ENCODE measurements at regions not wholly inside any gene's neighbourhood (a gene's known extent, or its start where the extent isn't known, plus 50 kb on each side); places are given as distances from the start of the nearest gene placed in this dataset.

DNA sequence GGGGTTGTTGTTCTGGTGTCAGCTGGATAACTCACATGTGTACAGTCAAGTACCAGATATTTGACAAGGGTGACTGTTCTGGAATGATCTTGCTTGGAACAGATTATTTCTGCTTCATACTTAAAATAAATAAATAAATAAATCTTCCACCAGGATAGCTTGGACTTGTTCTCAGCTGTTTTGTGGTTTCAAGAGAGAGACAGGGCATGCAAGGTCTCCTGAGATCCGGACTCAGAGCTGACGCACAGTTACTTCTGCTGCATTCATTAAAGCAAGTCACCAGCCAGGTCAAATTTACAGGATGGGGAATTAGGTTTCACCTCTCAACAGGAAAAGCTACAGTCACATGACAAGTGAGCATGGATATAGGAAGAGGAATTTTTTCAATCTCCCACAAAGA is 285.0 kb upstream of the SPTLC3 start:
- DNase-seq (ENCODE audit: low read depth in 1 of 2, low spot score in 1 of 2), result no peak
- Histone ChIP-seq H3K27me3 (ENCODE audit: insufficient read depth, poor library complexity, severe bottlenecking) (no peaks in the 10 kb centered on the region), H3K4me3 (replicated peaks; ENCODE audit: insufficient read depth, low read length) (no peak overlapping the region), H3K27ac (replicated peaks) (no peak overlapping the region)
- TF ChIP-seq GABPA (IDR thresholded peaks at IDR 0.05; ENCODE audit: low read depth) (no peak), POLR2AphosphoS5 (IDR thresholded peaks at IDR 0.05; ENCODE audit: low read depth) (no peak), SPI1 (IDR thresholded peaks at IDR 0.05; ENCODE audit: borderline replicate concordance, low read depth) (no peak)
- TF ChIP-seq, protein P1, sequence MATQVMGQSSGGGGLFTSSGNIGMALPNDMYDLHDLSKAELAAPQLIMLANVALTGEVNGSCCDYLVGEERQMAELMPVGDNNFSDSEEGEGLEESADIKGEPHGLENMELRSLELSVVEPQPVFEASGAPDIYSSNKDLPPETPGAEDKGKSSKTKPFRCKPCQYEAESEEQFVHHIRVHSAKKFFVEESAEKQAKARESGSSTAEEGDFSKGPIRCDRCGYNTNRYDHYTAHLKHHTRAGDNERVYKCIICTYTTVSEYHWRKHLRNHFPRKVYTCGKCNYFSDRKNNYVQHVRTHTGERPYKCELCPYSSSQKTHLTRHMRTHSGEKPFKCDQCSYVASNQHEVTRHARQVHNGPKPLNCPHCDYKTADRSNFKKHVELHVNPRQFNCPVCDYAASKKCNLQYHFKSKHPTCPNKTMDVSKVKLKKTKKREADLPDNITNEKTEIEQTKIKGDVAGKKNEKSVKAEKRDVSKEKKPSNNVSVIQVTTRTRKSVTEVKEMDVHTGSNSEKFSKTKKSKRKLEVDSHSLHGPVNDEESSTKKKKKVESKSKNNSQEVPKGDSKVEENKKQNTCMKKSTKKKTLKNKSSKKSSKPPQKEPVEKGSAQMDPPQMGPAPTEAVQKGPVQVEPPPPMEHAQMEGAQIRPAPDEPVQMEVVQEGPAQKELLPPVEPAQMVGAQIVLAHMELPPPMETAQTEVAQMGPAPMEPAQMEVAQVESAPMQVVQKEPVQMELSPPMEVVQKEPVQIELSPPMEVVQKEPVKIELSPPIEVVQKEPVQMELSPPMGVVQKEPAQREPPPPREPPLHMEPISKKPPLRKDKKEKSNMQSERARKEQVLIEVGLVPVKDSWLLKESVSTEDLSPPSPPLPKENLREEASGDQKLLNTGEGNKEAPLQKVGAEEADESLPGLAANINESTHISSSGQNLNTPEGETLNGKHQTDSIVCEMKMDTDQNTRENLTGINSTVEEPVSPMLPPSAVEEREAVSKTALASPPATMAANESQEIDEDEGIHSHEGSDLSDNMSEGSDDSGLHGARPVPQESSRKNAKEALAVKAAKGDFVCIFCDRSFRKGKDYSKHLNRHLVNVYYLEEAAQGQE (IDR thresholded peaks at IDR 0.05; ENCODE audit: insufficient replicate concordance, low read depth), result no peak
- TF ChIP-seq, protein P2, sequence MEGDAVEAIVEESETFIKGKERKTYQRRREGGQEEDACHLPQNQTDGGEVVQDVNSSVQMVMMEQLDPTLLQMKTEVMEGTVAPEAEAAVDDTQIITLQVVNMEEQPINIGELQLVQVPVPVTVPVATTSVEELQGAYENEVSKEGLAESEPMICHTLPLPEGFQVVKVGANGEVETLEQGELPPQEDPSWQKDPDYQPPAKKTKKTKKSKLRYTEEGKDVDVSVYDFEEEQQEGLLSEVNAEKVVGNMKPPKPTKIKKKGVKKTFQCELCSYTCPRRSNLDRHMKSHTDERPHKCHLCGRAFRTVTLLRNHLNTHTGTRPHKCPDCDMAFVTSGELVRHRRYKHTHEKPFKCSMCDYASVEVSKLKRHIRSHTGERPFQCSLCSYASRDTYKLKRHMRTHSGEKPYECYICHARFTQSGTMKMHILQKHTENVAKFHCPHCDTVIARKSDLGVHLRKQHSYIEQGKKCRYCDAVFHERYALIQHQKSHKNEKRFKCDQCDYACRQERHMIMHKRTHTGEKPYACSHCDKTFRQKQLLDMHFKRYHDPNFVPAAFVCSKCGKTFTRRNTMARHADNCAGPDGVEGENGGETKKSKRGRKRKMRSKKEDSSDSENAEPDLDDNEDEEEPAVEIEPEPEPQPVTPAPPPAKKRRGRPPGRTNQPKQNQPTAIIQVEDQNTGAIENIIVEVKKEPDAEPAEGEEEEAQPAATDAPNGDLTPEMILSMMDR (IDR thresholded peaks at IDR 0.05; ENCODE audit: insufficient read depth, low read length), result no peak

DNA sequence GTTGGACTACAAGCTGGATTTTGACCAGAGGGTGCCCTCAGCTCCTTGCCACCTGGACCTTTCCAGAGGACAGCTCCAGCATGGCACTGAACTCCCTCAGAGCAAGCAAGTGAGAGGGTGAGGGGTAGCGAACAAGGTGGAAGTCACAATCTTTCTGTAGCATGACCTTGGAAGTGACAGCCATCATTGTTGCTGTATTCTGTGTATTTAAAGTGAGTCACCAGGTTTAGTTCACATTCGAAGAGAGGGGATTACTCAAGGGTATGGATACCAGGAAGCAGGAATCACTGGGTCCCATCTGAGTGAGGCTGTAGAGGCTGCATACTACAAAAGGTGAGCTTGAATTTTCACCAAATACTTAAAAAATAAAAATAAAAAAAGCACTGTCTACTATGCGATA is 280.0 kb upstream of the SPTLC3 start:
- H3K27me3 ChIP-seq (ENCODE audit: insufficient read depth, poor library complexity, severe bottlenecking), result no peaks in the 10 kb centered on the region
- TF ChIP-seq GABPA (IDR thresholded peaks at IDR 0.05; ENCODE audit: low read depth) (no peak), SPI1 (IDR thresholded peaks at IDR 0.05; ENCODE audit: borderline replicate concordance, low read depth) (no peak), POLR2AphosphoS5 (IDR thresholded peaks at IDR 0.05; ENCODE audit: low read depth) (no peak)
- TF ChIP-seq, protein P1 (IDR thresholded peaks at IDR 0.05; ENCODE audit: insufficient replicate concordance, low read depth), result no peak
- TF ChIP-seq, protein P2 (IDR thresholded peaks at IDR 0.05; ENCODE audit: insufficient read depth, low read length), result no peak

DNA sequence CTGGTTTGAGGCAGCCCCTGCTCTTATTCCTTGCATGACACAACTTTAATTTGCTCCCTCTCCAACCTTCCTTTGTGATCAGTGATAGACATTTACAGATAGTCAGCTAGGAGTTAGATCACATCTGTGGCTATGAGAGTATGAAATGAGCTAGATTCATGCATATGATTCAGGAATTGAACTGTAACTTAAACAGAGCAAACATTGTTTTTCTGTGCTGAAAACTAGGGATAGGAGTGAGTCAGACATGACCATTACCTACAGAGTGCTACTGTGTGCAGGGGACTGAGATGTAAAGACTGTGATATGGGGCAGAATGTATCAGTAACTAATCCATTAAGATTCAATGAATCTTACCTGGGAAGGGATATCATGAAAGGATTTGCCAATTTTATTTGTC is 279.4 kb upstream of the SPTLC3 start:
- DNase-seq (ENCODE audit: low read depth in 1 of 2, low spot score in 1 of 2), result no peak
- H3K27ac ChIP-seq (replicated peaks), result no peak overlapping the region
- TF ChIP-seq, protein P1 (IDR thresholded peaks at IDR 0.05; ENCODE audit: insufficient replicate concordance, low read depth), result no peak
- TF ChIP-seq GABPA (IDR thresholded peaks at IDR 0.05; ENCODE audit: low read depth) (no peak), POLR2AphosphoS5 (IDR thresholded peaks at IDR 0.05; ENCODE audit: low read depth) (no peak), SPI1 (IDR thresholded peaks at IDR 0.05; ENCODE audit: borderline replicate concordance, low read depth) (no peak)
- TF ChIP-seq, protein P2 (IDR thresholded peaks at IDR 0.05; ENCODE audit: insufficient read depth, low read length), result no peak
- H3K27me3 ChIP-seq (ENCODE audit: insufficient read depth, poor library complexity, severe bottlenecking), result no peaks in the 10 kb centered on the region
- no peak overlapping the region for H3K4me3 ChIP-seq (replicated peaks; ENCODE audit: insufficient read depth, low read length)

More for the DNA sequence above, 280.0 kb upstream of the SPTLC3 start:
- H3K27ac ChIP-seq (replicated peaks), result no peak overlapping the region
- H3K4me3 ChIP-seq (replicated peaks; ENCODE audit: insufficient read depth, low read length), result no peak overlapping the region
- no peak for DNase-seq (ENCODE audit: low read depth in 1 of 2, low spot score in 1 of 2)

Measured in HL-60 (cell line).